Vagina (tissue), 2 donors: ENCODE measurements at regions not wholly inside any gene's neighbourhood (a gene's known extent, or its start where the extent isn't known, plus 50 kb on each side); places are given as distances from the start of the nearest gene placed in this dataset.

Experiments used
- POLR2AphosphoS5 ChIP-seq, 2 donors: sonication (generic); formaldehyde crosslinking; IDR thresholded peaks; one replicate each; pipeline ENCODE4 v1.9.0; 2017; ENCODE audit warnings: antibody characterized with exemption in 2 of 2, mild to moderate bottlenecking in 2 of 2, low read depth in 1 of 2; ENCODE audit not compliant: insufficient read depth in 1 of 2
- TF ChIP-seq, protein P1 (sequence below), 3 experiments: fragments of 450-650 bp in 2 of 3; fragments of 200-600 bp in 1 of 3; sonication (generic) in 1 of 3; IDR thresholded peaks; one replicate each; pipeline ENCODE4 v1.5.1; 2017 to 2019; ENCODE audit warnings: antibody characterized with exemption in 3 of 3, mild to moderate bottlenecking in 2 of 3, moderate library complexity in 2 of 3

DNA sequence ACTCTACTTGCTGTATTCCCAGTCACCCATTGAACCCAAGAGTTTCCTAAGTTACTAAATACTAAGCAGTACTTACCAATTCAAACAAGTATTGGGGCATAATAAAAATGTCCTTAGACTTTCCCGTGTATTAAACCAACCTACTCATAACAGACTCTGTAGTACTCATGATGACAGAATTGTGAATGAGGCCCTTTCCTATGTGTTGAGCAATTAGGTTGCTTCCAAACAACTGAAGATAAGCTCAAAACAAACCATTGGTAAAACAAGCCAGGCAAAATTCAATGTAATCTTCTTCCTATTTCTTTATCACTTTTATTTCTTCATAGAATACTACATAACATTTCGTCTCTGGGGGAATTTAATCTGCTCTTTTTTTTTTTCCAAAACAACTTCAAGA, 106.5 kb upstream of the ANK3 start:
- TF ChIP-seq, protein P1, sequence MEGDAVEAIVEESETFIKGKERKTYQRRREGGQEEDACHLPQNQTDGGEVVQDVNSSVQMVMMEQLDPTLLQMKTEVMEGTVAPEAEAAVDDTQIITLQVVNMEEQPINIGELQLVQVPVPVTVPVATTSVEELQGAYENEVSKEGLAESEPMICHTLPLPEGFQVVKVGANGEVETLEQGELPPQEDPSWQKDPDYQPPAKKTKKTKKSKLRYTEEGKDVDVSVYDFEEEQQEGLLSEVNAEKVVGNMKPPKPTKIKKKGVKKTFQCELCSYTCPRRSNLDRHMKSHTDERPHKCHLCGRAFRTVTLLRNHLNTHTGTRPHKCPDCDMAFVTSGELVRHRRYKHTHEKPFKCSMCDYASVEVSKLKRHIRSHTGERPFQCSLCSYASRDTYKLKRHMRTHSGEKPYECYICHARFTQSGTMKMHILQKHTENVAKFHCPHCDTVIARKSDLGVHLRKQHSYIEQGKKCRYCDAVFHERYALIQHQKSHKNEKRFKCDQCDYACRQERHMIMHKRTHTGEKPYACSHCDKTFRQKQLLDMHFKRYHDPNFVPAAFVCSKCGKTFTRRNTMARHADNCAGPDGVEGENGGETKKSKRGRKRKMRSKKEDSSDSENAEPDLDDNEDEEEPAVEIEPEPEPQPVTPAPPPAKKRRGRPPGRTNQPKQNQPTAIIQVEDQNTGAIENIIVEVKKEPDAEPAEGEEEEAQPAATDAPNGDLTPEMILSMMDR (IDR thresholded peaks at IDR 0.05): no peak
- no peak for TF ChIP-seq POLR2AphosphoS5 (IDR thresholded peaks at IDR 0.05; ENCODE audit: insufficient read depth in 1 of 2, low read depth in 1 of 2)
